ENCODE measurements at regions not wholly inside any gene's neighbourhood (a gene's known extent, or its start where the extent isn't known, plus 50 kb on each side); places are given as distances from the start of the nearest gene placed in this dataset.

DNA sequence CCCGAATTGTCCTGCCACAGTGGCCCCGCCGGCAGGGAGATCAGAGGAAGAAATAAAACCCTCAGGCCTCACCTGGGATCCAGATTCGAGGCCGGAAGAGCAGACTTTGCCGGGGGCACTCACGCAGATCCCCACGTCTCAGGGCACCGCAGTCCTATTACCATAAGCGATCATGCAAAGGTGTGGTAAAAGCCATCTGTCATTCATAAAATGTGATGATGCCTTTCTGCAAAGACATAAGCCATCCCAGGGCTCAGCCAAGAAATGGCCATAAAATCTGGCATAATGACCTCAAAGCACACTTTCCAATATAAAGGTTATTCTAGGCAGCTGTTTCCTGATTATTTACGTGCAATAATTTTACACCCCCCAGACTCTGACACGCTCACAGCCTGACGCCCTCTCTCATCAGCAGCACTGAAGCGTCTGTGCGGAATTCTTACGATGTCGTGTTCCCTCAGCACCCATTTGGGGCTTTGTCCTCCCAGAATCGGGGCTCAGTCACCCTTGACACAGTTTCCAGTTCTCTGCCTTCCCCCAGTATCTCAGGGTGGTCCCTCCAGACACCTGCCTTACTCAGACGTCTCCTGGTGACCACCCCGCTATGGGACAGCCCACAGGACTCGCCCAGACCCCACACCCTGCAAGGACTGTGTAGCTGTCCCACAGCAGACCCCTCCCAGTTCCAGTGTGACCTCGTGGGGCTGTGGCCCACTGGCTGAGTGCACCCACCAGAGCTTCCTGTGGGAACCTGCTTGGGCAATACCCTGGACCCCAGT is 74.3 kb upstream of the FAM20C start:
- peaks cover 13 to 41% (median 24%) of the 10 kb centered on the region in 4 experiments for H3K4me1 ChIP-seq (ENCODE audit: control extremely low read depth in 1 of 4, control insufficient read depth in 4 of 4, insufficient read depth in 4 of 4, low read length in 3 of 4)
- no peak for DNase-seq
- WGBS (ENCODE audit: insufficient coverage) = 92% methylated on average over 12 of the region's 22 CpGs
- no peak overlapping the region for H3K27ac ChIP-seq (ENCODE audit: insufficient read depth in 1 of 2, low read depth in 1 of 2, low read length in 2 of 2, poor library complexity in 1 of 2, severe bottlenecking in 2 of 2)
- no peaks in the 10 kb centered on the region for H3K27me3 ChIP-seq (replicated peaks in 2 of 5; ENCODE audit: control insufficient read depth in 4 of 5, insufficient read depth in 5 of 5, low read length in 4 of 5)
- no peaks in the 10 kb centered on the region for H3K36me3 ChIP-seq (ENCODE audit: control insufficient read depth in 4 of 4, insufficient read depth in 4 of 4, low read length in 3 of 4)
- H3K9me3 ChIP-seq (ENCODE audit: control extremely low read depth in 1 of 5, control insufficient read depth in 4 of 5, insufficient read depth in 2 of 5, low read depth in 1 of 5, low read length in 4 of 5) = peaks cover 0 to 7% (median 0%) of the 10 kb centered on the region in 5 experiments
- no peak overlapping the region for H3K4me3 ChIP-seq (ENCODE audit: control insufficient read depth in 1 of 7, extremely low read depth in 1 of 7, insufficient read depth in 4 of 7, low read depth in 2 of 7, low read length in 6 of 7)
- ChIA-PET POLR2A (no interaction called here), CTCF (no interaction called here)

DNA sequence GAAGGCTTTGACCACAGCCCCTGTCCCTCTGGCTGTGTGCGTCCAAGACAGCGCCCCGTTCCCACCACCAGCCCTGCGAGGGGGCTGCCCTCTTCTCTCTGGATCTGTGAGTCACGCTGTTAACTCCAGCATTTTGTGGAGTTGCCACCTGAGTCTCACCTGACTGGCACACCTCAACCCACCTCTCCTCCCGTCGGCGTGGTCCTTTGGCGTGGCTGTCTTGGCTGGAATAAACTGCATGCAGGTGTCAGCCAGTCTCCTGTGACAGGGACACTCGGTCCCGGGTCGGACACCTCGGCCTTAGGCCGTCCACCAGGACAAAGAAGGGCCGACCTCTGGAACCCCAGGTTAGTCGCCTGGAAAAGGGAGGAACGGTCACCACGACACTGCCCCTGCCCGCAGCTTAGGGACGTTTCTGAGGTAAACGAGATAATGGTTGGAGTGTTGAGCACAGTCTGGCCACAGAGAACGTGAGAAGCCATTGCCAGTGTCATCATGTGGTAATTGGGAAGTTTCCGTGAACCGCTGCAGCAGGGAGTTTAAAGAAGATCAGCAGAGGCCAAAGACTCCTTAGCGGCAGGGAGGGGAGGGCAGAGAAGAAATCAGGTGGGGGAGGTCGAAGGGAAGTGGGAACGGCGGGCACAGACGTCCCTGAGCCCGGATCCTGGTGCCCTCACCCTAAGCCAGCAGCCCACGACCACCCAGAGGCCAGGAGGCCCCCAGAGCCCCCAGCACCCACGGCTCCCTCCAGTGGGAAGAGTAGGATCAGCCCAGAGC is 73.6 kb upstream of the FAM20C start:
- Histone ChIP-seq H3K4me3 (ENCODE audit: control insufficient read depth in 1 of 7, extremely low read depth in 1 of 7, insufficient read depth in 4 of 7, low read depth in 2 of 7, low read length in 6 of 7) (peak overlapping the region in 2 of 7 experiments; percentile 43 to 48), H3K27me3 (replicated peaks in 2 of 5; ENCODE audit: control insufficient read depth in 4 of 5, insufficient read depth in 5 of 5, low read length in 4 of 5) (no peaks in the 10 kb centered on the region), H3K9me3 (ENCODE audit: control extremely low read depth in 1 of 5, control insufficient read depth in 4 of 5, insufficient read depth in 2 of 5, low read depth in 1 of 5, low read length in 4 of 5) (peaks cover 0 to 7% (median 0%) of the 10 kb centered on the region in 5 experiments), H3K27ac (ENCODE audit: insufficient read depth in 1 of 2, low read depth in 1 of 2, low read length in 2 of 2, poor library complexity in 1 of 2, severe bottlenecking in 2 of 2) (no peak overlapping the region), H3K4me1 (ENCODE audit: control extremely low read depth in 1 of 4, control insufficient read depth in 4 of 4, insufficient read depth in 4 of 4, low read length in 3 of 4) (peaks cover 10 to 41% (median 24%) of the 10 kb centered on the region in 4 experiments), H3K36me3 (ENCODE audit: control insufficient read depth in 4 of 4, insufficient read depth in 4 of 4, low read length in 3 of 4) (no peaks in the 10 kb centered on the region)
- WGBS (ENCODE audit: insufficient coverage) = 71% methylated on average over 29 of the region's 32 CpGs
- ChIA-PET POLR2A (no interaction called here), CTCF (interaction anchor here (0.8 kb wide), 1 partner anchor 29 kb away, joined by 3 read pairs; no protein-coding TSS in a partner anchor)
- DNase-seq = peak in 2 of 3 donors; percentile 31 to 35

GRCh38 chr7:119392-120163 is 72.8 kb upstream of the FAM20C start:
- DNase-seq = peak; percentile 10 to 65 (median 48)
- Histone ChIP-seq H3K4me3 (ENCODE audit: control insufficient read depth in 1 of 7, extremely low read depth in 1 of 7, insufficient read depth in 4 of 7, low read depth in 2 of 7, low read length in 6 of 7) (peak overlapping the region in 3 of 7 experiments; percentile 8 to 48 (median 43)), H3K4me1 (ENCODE audit: control extremely low read depth in 1 of 4, control insufficient read depth in 4 of 4, insufficient read depth in 4 of 4, low read length in 3 of 4) (peaks cover 6 to 39% (median 24%) of the 10 kb centered on the region in 4 experiments), H3K9me3 (ENCODE audit: control extremely low read depth in 1 of 5, control insufficient read depth in 4 of 5, insufficient read depth in 2 of 5, low read depth in 1 of 5, low read length in 4 of 5) (no peaks in the 10 kb centered on the region), H3K27me3 (replicated peaks in 2 of 5; ENCODE audit: control insufficient read depth in 4 of 5, insufficient read depth in 5 of 5, low read length in 4 of 5) (no peaks in the 10 kb centered on the region), H3K36me3 (ENCODE audit: control insufficient read depth in 4 of 4, insufficient read depth in 4 of 4, low read length in 3 of 4) (no peaks in the 10 kb centered on the region), H3K27ac (ENCODE audit: insufficient read depth in 1 of 2, low read depth in 1 of 2, low read length in 2 of 2, poor library complexity in 1 of 2, severe bottlenecking in 2 of 2) (no peak overlapping the region)
- 24% methylated on average over 23 of the region's 27 CpGs for WGBS (ENCODE audit: insufficient coverage)
- CTCF ChIA-PET = interaction anchor here (0.8 kb wide), 1 partner anchor 30 kb away, joined by 3 read pairs; no protein-coding TSS in a partner anchor
- POLR2A ChIA-PET = no interaction called here

DNA sequence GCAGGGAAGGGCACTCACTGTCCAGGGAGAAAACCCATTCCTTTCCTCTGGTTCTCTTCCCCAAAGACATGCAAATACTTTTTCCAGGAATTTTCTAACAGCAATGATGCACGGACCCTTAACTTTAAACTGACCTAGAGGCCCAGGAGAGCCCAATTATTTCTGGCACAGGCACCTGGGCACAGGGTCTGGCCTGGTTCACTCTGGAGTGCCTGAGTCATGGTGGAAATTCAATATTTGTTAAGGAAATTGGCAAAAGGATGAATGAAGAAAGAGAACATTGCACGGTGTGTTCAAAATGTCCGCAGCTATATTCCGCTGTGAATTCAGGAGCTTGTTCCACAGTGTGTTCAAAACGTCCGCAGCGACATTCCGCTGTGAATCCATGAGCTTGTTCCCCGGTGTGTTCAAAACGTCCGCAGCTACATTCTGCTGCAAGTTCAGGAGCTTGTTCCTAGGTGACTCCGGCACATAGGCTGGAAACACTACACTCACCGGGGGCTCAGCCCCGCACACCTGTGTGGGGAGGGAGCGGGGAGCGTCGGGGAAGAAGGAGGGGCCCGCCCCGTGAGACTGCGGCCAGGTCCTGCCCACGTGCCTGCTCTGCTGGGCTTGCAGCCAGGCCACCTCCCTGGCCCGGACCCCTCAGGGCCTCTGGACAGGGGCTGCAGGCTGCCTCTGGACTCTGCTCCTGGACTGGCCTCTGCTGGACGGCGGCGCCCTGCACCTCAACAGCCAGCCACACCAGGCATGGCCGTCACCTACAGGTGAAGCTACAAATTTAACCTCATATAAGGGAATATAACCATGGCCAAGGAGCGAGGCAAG is 72.0 kb upstream of the FAM20C start:
- no peak for DNase-seq
- Histone ChIP-seq H3K36me3 (ENCODE audit: control insufficient read depth in 4 of 4, insufficient read depth in 4 of 4, low read length in 3 of 4) (no peaks in the 10 kb centered on the region), H3K9me3 (ENCODE audit: control extremely low read depth in 1 of 5, control insufficient read depth in 4 of 5, insufficient read depth in 2 of 5, low read depth in 1 of 5, low read length in 4 of 5) (no peaks in the 10 kb centered on the region), H3K4me1 (ENCODE audit: control extremely low read depth in 1 of 4, control insufficient read depth in 4 of 4, insufficient read depth in 4 of 4, low read length in 3 of 4) (peaks cover 0 to 31% (median 18%) of the 10 kb centered on the region in 4 experiments), H3K27me3 (replicated peaks in 2 of 5; ENCODE audit: control insufficient read depth in 4 of 5, insufficient read depth in 5 of 5, low read length in 4 of 5) (no peaks in the 10 kb centered on the region), H3K27ac (ENCODE audit: insufficient read depth in 1 of 2, low read depth in 1 of 2, low read length in 2 of 2, poor library complexity in 1 of 2, severe bottlenecking in 2 of 2) (no peak overlapping the region), H3K4me3 (ENCODE audit: control insufficient read depth in 1 of 7, extremely low read depth in 1 of 7, insufficient read depth in 4 of 7, low read depth in 2 of 7, low read length in 6 of 7) (no peak overlapping the region)
- ChIA-PET POLR2A (no interaction called here), CTCF (no interaction called here)
- 95% methylated on average over 25 of the region's 27 CpGs for WGBS (ENCODE audit: insufficient coverage)

GRCh38 chr7:121002-121785 is 71.2 kb upstream of the FAM20C start:
- peaks cover 0 to 23% (median 13%) of the 10 kb centered on the region in 4 experiments for H3K4me1 ChIP-seq (ENCODE audit: control extremely low read depth in 1 of 4, control insufficient read depth in 4 of 4, insufficient read depth in 4 of 4, low read length in 3 of 4)
- H3K27me3 ChIP-seq (replicated peaks in 2 of 5; ENCODE audit: control insufficient read depth in 4 of 5, insufficient read depth in 5 of 5, low read length in 4 of 5) = no peaks in the 10 kb centered on the region
- H3K27ac ChIP-seq (ENCODE audit: insufficient read depth in 1 of 2, low read depth in 1 of 2, low read length in 2 of 2, poor library complexity in 1 of 2, severe bottlenecking in 2 of 2) = no peak overlapping the region
- no peak overlapping the region for H3K4me3 ChIP-seq (ENCODE audit: control insufficient read depth in 1 of 7, extremely low read depth in 1 of 7, insufficient read depth in 4 of 7, low read depth in 2 of 7, low read length in 6 of 7)
- CTCF ChIA-PET = no interaction called here
- WGBS (ENCODE audit: insufficient coverage) = 98% methylated on average over 16 of the region's 18 CpGs
- POLR2A ChIA-PET = no interaction called here
- H3K9me3 ChIP-seq (ENCODE audit: control extremely low read depth in 1 of 5, control insufficient read depth in 4 of 5, insufficient read depth in 2 of 5, low read depth in 1 of 5, low read length in 4 of 5) = no peaks in the 10 kb centered on the region
- no peak for DNase-seq
- H3K36me3 ChIP-seq (ENCODE audit: control insufficient read depth in 4 of 4, insufficient read depth in 4 of 4, low read length in 3 of 4) = no peaks in the 10 kb centered on the region

GRCh38 chr7:123237-123636 is 69.1 kb upstream of the FAM20C start:
- no peaks in the 10 kb centered on the region for H3K9me3 ChIP-seq (ENCODE audit: control extremely low read depth in 1 of 5, control insufficient read depth in 4 of 5, insufficient read depth in 2 of 5, low read depth in 1 of 5, low read length in 4 of 5)
- WGBS (ENCODE audit: insufficient coverage) = 90% methylated on average over 2 of the region's 10 CpGs
- CTCF ChIA-PET = no interaction called here
- no peak overlapping the region for H3K27ac ChIP-seq (ENCODE audit: insufficient read depth in 1 of 2, low read depth in 1 of 2, low read length in 2 of 2, poor library complexity in 1 of 2, severe bottlenecking in 2 of 2)
- DNase-seq = no peak
- no peaks in the 10 kb centered on the region for H3K36me3 ChIP-seq (ENCODE audit: control insufficient read depth in 4 of 4, insufficient read depth in 4 of 4, low read length in 3 of 4)
- H3K27me3 ChIP-seq (replicated peaks in 2 of 5; ENCODE audit: control insufficient read depth in 4 of 5, insufficient read depth in 5 of 5, low read length in 4 of 5) = no peaks in the 10 kb centered on the region
- H3K4me1 ChIP-seq (ENCODE audit: control extremely low read depth in 1 of 4, control insufficient read depth in 4 of 4, insufficient read depth in 4 of 4, low read length in 3 of 4) = peaks cover 0 to 19% (median 13%) of the 10 kb centered on the region in 4 experiments
- no peak overlapping the region for H3K4me3 ChIP-seq (ENCODE audit: control insufficient read depth in 1 of 7, extremely low read depth in 1 of 7, insufficient read depth in 4 of 7, low read depth in 2 of 7, low read length in 6 of 7)
- POLR2A ChIA-PET = no interaction called here
